ENCODE measurements at regions not wholly inside any gene's neighbourhood (a gene's known extent, or its start where the extent isn't known, plus 50 kb on each side); places are given as distances from the start of the nearest gene placed in this dataset.

DNA sequence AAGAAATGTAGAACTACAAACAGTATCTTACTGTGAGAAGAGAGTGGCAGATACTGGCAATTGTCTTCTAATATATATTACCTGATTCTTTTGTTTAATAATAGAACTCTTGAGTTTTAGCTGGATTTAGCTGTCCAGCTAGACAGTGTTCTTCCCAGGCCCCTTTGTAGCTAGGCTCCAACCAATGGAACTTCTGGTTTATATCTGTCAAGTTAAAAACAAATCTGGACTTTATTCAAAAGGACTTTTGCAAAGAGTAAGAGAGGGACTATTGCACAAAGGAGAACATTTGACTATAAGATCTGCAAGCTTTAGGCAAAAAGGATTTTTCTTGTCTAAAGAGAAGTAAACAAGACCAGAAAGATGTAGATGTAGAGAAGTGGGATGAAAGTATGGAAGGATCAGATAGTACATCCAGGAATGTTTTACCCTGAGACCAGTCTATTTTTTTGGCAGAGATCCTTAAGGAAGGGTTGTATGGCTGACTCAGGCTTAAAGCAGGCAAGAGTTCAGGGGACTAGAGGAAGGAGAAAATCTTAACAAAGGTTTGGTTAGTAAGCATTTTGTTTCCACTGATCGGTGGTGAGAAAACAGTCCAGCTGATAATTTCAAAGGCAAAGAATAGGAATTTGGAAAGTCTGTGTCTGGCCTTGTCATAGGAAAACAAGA lies 111.1 kb upstream of the PLEKHA5 start:
- TF ChIP-seq, protein P1, sequence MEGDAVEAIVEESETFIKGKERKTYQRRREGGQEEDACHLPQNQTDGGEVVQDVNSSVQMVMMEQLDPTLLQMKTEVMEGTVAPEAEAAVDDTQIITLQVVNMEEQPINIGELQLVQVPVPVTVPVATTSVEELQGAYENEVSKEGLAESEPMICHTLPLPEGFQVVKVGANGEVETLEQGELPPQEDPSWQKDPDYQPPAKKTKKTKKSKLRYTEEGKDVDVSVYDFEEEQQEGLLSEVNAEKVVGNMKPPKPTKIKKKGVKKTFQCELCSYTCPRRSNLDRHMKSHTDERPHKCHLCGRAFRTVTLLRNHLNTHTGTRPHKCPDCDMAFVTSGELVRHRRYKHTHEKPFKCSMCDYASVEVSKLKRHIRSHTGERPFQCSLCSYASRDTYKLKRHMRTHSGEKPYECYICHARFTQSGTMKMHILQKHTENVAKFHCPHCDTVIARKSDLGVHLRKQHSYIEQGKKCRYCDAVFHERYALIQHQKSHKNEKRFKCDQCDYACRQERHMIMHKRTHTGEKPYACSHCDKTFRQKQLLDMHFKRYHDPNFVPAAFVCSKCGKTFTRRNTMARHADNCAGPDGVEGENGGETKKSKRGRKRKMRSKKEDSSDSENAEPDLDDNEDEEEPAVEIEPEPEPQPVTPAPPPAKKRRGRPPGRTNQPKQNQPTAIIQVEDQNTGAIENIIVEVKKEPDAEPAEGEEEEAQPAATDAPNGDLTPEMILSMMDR (conservative IDR thresholded peaks at IDR 0.05) = no peak
- TF ChIP-seq ZFX (IDR thresholded peaks at IDR 0.05) = no peak

Data from C4-2B (cell line).